ENCODE measurements at regions not wholly inside any gene's neighbourhood (a gene's known extent, or its start where the extent isn't known, plus 50 kb on each side); places are given as distances from the start of the nearest gene placed in this dataset.

GRCh38 chr6:112717856-112718255 is 370.7 kb downstream of the RFPL4B start:
- no peak for DNase-seq (ENCODE audit: low read depth)

GRCh38 chr6:112725541-112726085 is 378.5 kb downstream of the RFPL4B start:
- DNase-seq (ENCODE audit: low read depth): no peak

- DNase-seq (ENCODE audit: low read depth): no peak
Observed at GRCh38 chr6:112735129-112735528, 388.0 kb downstream of the RFPL4B start.

- DNase-seq (ENCODE audit: low read depth): no peak
Observed at GRCh38 chr6:112739766-112740165, 392.6 kb downstream of the RFPL4B start.

- no peak for DNase-seq (ENCODE audit: low read depth)
Observed at GRCh38 chr6:112743323-112743722, 396.2 kb downstream of the RFPL4B start.

- no peak for DNase-seq (ENCODE audit: low read depth)
Observed at GRCh38 chr6:112744827-112745226, 397.7 kb downstream of the RFPL4B start.

- no peak for DNase-seq (ENCODE audit: low read depth)
Observed at GRCh38 chr6:112745765-112746164, 398.6 kb downstream of the RFPL4B start.

- DNase-seq (ENCODE audit: low read depth): no peak
Observed at GRCh38 chr6:112749673-112750072, 402.5 kb downstream of the RFPL4B start.

- no peak for DNase-seq (ENCODE audit: low read depth)
Observed at GRCh38 chr6:112752305-112752704, 405.2 kb downstream of the RFPL4B start.

GRCh38 chr6:112752791-112753190 is 405.7 kb downstream of the RFPL4B start:
- DNase-seq (ENCODE audit: low read depth): no peak

- DNase-seq (ENCODE audit: low read depth): no peak
Observed at GRCh38 chr6:112760831-112761230, 413.7 kb downstream of the RFPL4B start.

- no peak for DNase-seq (ENCODE audit: low read depth)
Observed at GRCh38 chr6:112761740-112762139, 414.6 kb downstream of the RFPL4B start.

GRCh38 chr6:112764377-112764776 is 417.2 kb downstream of the RFPL4B start:
- no peak for DNase-seq (ENCODE audit: low read depth)

GRCh38 chr6:112770308-112770707 is 423.2 kb downstream of the RFPL4B start:
- DNase-seq (ENCODE audit: low read depth): peak; percentile 53

- no peak for DNase-seq (ENCODE audit: low read depth)
Observed at GRCh38 chr6:112773187-112773586, 426.1 kb downstream of the RFPL4B start.

- no peak for DNase-seq (ENCODE audit: low read depth)
Observed at GRCh38 chr6:112774319-112774718, 427.2 kb downstream of the RFPL4B start.

- DNase-seq (ENCODE audit: low read depth): peak; percentile 72
Observed at GRCh38 chr6:112780498-112781096, 433.5 kb downstream of the RFPL4B start.

- no peak for DNase-seq (ENCODE audit: low read depth)
Observed at GRCh38 chr6:112781241-112781640, 434.1 kb downstream of the RFPL4B start.

- DNase-seq (ENCODE audit: low read depth): no peak
Observed at GRCh38 chr6:112785408-112785807, 438.3 kb downstream of the RFPL4B start.

GRCh38 chr6:112786801-112787200 is 439.7 kb downstream of the RFPL4B start:
- no peak for DNase-seq (ENCODE audit: low read depth)

GRCh38 chr6:112787371-112787770 is 440.2 kb downstream of the RFPL4B start:
- DNase-seq (ENCODE audit: low read depth): no peak

- DNase-seq (ENCODE audit: low read depth): no peak
Observed at GRCh38 chr6:112795316-112795715, 448.2 kb downstream of the RFPL4B start.

GRCh38 chr6:112796712-112797111 is 449.6 kb downstream of the RFPL4B start:
- DNase-seq (ENCODE audit: low read depth): no peak

- DNase-seq (ENCODE audit: low read depth): no peak
Observed at GRCh38 chr6:112799889-112800288, 452.8 kb downstream of the RFPL4B start.
